ENCODE measurements at regions not wholly inside any gene's neighbourhood (a gene's known extent, or its start where the extent isn't known, plus 50 kb on each side); places are given as distances from the start of the nearest gene placed in this dataset.
"Not testable (repeated sequence)": the region's sequence is repeated elsewhere in the genome, so short reads cannot be mapped to it uniquely, and the experiment has no call there.

- DNase-seq = no peak
These were observed 1152.1 kb downstream of the TBC1D22A start for GRCh38 chr22:47914481-47915097.

- no peak for DNase-seq
These were observed 1140.3 kb downstream of the TBC1D22A start for GRCh38 chr22:47902646-47903180.

- DNase-seq = no peak
These were observed 1139.5 kb downstream of the TBC1D22A start for GRCh38 chr22:47901911-47902310.

- no peak for DNase-seq
These were observed 1137.4 kb downstream of the TBC1D22A start for GRCh38 chr22:47899894-47900293.

GRCh38 chr22:47898946-47899345 is 1136.5 kb downstream of the TBC1D22A start:
- no peak for DNase-seq

- no peak for DNase-seq
These were observed 1129.2 kb downstream of the TBC1D22A start for GRCh38 chr22:47891609-47892008.

- no peak for DNase-seq
These were observed 1126.4 kb downstream of the TBC1D22A start for GRCh38 chr22:47888817-47889216.

GRCh38 chr22:47884775-47885174 is 1122.3 kb downstream of the TBC1D22A start:
- DNase-seq = no peak

- no peak for DNase-seq
These were observed 1121.8 kb downstream of the TBC1D22A start for GRCh38 chr22:47884200-47884599.

GRCh38 chr22:47883757-47884156 is 1121.3 kb downstream of the TBC1D22A start:
- DNase-seq = no peak

GRCh38 chr22:47879346-47879745 is 1116.9 kb downstream of the TBC1D22A start:
- no peak for DNase-seq

- DNase-seq = no peak
These were observed 1116.0 kb downstream of the TBC1D22A start for GRCh38 chr22:47878460-47878859.

- DNase-seq = no peak
These were observed 1110.5 kb downstream of the TBC1D22A start for GRCh38 chr22:47872761-47873535.

GRCh38 chr22:47865626-47866025 is 1103.2 kb downstream of the TBC1D22A start:
- DNase-seq = no peak

GRCh38 chr22:47862394-47862793 is 1099.9 kb downstream of the TBC1D22A start:
- no peak for DNase-seq

- not testable (repeated sequence) for DNase-seq
These were observed 1098.5 kb downstream of the TBC1D22A start for GRCh38 chr22:47860907-47861306.

GRCh38 chr22:47859881-47860525 is 1097.6 kb downstream of the TBC1D22A start:
- no peak for DNase-seq

GRCh38 chr22:47858773-47859306 is 1096.4 kb downstream of the TBC1D22A start:
- DNase-seq = no peak

- DNase-seq = no peak
These were observed 1092.2 kb downstream of the TBC1D22A start for GRCh38 chr22:47854680-47855079.

- no peak for DNase-seq
These were observed 1091.8 kb downstream of the TBC1D22A start for GRCh38 chr22:47854251-47854650.

- no peak for DNase-seq
These were observed 1091.3 kb downstream of the TBC1D22A start for GRCh38 chr22:47853750-47854149.

- DNase-seq = no peak
These were observed 1089.1 kb downstream of the TBC1D22A start for GRCh38 chr22:47851586-47851985.

- no peak for DNase-seq
These were observed 1088.2 kb downstream of the TBC1D22A start for GRCh38 chr22:47850644-47851151.

Measured in inflammatory macrophage treated with lipopolysaccharide for 4 hours (primary cell).